NCI-H2029 treated with DMSO at 0.1 percent for 48 hours (cell line): ENCODE measurements at regions not wholly inside any gene's neighbourhood (a gene's known extent, or its start where the extent isn't known, plus 50 kb on each side); places are given as distances from the start of the nearest gene placed in this dataset.

Source experiments
- DNase-seq: peaks from one replicate; lab custom pipeline; 2025; lab: John Stamatoyannopoulos, UW

DNA sequence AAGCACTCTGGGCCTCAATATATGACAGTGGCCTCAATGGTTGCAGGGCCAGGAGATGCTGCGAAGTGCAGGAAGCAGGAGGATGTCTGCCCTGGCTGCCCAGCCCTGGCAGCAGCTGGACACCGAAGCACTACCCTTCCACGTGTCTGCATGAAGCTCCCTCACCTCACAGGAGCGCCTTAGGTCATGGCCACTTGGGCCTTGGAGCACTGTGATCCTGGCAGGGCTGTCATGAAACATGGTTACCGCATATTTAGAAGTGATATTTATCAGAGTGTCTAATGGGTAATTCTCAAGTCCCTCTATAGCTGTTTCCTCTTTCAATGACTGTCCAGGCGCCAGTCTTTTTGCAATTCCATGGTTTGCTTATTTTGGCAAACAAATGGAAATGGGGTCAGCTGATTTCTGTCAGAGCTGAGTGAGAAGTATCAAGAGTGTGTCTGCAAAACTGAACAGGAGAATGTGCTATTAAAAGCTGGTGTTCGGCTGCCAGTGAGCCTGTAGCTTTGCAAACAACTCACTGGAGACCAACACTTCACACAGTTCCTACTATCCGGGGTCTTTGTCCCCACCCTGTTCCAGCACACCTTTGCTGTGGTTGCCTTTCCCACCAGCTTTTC lies 285.9 kb downstream of the KIF4B start:
- peak; percentile 91 for DNase-seq

DNA sequence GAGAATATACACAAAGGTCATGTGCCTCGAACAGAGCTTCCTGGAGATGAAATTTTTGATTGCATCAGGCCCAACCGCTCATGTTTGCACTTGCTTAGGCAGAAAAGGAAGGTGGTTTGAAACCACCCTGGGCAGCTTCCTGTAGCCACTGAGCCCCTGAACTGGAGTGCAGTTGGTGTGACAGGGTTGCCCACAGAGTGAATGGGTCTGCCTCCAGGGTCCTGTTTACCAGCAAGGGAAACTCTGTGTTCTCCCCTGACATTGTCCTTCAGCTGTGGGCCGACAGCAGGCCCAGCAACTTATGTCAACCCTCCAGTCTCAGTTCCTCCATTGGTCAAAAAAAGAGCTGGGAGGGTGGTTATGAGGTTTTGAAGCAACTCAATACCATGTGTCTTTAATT lies 289.6 kb downstream of the KIF4B start:
- no peak for DNase-seq

DNA sequence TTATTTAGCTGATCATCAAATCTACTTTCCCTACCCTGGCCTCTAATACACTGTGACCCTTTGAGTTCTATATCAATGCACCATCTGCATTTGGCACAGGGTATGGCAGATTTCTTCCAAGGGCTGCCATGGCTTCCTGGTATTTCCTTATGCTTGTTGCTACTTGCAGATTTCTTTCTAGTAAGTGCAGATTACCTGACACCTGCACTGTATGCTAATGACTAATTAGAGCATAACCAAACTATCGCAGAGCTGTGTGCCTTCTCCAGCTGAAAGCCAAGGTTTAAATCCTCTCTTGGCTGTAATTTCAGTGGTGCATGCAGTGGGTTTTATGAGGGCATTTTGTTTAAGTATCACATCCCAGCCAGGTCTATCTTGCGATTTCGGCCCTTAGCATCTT lies 293.7 kb downstream of the KIF4B start:
- no peak for DNase-seq

DNA sequence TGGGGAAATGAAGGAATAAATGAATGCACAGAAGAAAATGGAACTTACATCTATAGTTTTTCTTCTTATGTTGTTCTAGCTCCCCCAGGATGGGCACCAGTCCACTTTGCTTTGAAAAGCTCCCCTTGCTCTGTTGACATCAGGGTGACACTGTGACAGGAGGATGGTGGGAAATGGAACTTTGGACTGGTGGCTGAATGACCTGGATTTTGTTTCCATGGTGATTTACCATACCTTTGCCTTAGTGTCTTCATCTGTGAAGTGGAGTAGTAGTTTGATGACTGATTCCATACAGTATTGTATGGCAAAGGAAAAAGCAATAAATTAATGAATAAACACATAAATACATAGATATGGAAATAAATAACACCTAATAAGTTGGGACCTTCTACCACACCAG lies 294.7 kb downstream of the KIF4B start:
- DNase-seq = no peak

DNA sequence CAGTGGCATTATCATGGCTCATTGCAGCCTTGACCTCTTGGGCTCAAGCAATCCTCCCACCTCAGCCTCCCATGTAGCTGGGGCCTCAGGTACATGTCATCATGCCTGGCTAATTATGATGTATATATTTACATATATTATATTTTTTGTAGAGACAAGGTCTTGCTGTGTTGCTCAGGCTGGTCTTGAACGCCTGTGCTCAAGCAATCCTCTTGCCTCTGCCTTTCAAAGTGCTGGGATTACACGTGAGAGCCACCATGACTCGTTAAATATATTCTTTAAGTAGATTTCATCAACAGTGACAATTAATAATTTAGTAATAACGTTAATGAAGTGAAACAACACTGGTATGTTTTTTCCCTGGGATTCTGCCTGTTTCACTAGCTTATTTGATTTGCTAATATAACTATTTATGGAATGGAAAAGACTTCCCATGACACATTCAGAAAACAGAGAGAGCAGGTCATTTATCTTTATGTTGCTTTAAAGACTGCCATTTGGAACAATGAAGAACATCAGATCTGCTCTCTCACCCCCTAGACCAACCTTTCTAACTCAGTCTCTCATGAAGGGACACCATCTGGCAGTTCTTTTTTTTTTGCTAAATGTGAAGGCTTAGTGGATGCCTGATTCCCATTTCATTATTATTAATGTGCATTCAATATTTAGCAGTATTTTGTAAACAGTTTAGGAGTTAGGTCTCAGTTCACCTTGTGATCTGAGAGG lies 295.6 kb downstream of the KIF4B start:
- no peak for DNase-seq

DNA sequence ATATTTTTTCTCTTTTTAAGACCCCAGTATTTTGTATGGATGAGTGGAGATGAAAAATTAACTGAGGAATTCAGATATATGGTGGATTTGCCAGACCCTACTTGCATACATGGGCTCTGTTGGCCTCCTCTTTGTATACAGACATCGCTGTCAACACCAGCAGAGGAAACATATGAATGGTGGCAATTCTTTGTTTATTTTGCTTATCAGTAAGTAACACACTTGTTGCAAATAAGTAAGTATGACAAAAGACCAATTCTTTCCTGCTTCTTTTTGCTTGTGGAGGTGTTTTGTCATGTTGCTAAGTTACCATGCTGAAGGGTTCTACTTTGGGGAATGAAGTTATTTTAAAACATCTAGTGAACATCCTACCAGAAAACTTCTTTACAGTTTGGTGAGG lies 298.2 kb downstream of the KIF4B start:
- DNase-seq = no peak

DNA sequence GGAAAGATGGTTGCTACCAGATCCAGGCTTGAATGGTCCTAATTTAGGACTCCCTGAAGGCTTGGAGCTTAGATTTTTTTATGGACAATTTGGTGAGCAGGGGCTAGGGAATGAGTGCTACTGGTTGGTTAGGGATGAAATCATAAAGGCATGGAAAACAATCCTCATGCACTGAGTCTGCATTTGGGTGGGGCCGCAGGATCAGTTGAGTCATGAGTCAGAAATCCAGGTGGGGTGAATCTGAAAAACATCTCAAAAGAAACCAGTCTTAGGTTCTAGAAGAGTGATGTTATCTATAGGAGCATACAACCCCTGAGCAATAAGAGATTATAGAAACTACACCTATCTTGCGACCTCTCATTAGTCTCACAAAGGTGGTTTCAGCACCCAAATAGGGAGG lies 300.0 kb downstream of the KIF4B start:
- no peak for DNase-seq

DNA sequence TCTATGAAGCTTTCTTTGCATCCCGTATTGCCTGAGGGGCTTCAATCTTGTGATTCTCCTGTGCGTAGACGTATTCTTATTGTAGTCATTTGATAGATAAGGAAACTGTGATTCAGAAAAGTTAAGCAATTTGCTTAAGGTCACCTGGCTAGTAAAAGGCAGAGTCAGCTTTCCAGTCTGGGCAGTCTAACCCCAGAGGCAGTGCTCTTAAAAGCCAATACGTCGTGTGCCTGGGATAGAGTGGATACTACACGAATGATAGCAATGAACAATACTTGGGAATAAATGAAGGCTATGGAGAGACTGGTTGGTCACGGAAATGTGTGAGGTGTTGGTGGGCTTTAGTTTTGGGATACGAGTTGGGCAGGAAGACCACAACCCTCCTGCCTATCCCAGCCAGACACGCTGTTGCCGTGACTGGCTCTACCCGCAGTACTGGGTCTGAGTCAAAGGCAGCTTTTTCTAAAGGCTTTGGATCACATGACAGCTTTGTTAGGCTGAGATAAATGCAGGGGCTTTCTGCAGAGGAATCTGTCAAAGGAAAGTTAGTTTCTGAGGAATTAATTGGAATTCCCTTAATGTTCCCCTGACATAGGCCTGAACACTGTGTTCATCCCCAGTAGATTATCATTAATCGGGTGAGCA lies 302.6 kb downstream of the KIF4B start:
- DNase-seq = no peak

DNA sequence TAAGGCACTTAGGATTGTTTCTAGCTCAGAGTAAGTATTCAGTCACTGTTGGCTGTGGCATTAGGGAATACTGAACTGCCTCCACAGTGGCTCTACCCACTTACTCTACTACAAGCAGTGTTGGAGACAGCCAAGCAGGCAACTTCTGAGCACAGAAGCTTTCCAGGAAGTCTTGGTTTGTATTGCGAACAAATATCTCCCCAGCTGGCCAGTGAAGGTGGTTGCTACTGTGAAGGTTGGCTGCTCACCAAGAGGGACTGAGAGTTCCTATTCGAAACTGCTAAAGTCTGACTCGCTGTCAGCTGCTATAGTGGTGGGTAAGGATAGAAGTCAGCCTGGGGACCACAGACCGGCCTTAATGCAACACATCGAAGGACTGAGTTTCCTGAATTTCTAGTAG lies 319.1 kb downstream of the KIF4B start:
- no peak for DNase-seq

DNA sequence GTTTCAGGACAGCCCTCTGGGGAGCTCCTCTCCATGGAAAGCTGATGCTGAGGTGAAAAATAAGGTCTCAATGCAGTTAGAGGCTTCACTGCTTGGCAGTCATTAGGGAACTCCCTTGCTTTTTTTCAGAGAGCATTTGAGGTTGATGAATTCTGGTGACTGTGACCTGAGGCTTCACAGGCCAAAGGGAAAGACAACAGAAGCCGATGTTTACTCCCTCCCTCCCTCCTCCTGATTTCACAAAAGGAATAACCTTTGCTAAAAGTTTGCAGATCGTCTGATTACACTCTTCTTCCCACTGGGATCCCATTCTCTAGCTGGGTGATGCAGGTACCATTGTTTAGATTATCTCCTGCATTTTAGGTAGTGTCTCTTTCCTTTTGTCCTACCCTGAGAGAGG lies 329.4 kb downstream of the KIF4B start:
- DNase-seq = no peak

DNA sequence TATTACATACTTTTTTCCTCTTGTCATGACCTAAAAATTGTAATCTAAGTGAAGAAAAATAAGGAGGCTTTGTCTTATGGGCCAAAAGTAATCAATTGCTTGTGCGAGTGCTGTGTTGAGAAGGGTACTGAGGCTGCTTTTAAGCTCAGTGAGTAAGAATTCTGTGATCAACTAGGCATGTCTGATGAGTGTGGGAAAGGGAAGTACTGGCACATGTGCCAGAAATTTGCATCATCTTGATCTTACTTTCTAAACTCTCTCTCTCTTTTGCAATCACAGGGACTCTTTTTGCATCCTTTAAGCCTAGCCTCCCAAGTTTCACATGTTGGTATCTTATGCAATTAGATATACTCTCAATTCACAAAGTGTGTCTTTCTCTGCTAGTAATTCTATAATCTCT lies 329.9 kb downstream of the KIF4B start:
- no peak for DNase-seq

DNA sequence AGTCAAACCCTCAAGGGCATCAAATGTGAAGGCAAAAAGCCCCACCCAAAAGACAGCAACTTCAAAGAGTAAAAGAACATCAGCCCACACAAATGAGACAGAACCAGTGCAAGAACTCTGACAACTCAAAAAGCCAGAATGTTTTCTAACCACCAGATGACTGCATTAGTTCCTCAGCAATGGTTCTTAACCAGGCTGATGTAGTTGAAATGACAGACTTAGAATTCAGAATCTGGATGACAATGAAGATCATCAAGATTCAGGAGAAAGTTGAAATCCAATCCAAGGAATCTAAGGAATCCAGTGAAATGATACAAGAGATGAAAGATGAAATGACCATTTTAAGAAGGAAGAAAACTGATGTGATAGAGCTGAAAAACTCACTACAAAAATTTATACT lies 339.7 kb downstream of the KIF4B start:
- DNase-seq = no peak

DNA sequence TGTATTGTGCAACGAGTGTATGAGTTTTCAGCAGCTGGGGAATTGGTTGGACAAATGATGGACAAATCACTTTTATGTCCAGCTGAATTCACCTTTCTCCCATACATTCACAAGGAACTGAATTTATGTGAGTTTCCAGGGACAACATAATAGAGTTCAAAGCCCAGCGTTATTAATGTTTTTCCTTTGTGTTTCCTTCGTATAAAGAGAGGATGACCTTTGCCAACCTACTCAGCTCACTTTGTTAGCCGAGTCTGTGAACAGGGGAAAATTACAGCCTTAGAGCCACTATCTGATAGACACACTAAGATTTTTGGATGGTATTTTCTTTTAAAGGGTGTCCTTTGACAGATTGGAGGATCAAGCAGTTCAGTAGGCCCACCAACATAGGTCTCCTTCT lies 352.5 kb downstream of the KIF4B start:
- DNase-seq = no peak

DNA sequence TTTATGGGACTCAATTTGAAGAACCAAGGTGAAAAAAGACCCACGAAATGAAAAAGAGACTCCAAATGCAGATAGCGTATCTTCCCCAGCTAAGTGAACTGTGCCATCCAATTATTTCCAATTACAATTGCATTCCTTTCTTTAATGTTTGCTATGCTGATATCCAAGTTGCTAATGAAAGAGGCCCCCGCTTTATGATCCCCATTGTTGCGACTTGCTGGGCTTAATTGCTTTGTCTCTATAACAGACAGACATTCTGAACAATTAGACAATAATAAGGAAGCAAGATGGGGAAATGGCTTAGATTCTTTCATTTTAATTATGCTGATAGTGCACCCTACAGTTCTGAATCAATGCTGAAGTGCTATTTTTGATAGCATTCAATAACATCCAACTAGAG lies 354.3 kb downstream of the KIF4B start:
- no peak for DNase-seq

DNA sequence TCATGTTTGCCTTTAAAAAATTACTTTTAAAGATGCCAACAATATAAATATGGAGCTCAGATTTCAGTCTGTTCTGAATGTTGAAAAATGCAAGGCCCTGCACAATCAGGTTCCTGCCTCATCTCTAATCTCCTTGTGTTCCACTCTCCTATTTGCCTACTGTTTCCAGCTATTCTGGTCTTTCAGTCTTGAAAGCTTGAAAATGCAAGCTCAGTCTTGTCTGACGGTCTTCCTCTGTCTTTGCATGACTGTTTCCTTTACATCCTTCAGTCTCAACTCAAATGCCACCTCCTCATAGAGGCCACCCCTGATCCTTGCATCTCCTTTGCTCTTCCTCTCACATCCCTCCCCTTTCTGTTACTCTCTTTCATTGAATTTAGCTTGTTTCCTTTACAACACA lies 354.9 kb downstream of the KIF4B start:
- DNase-seq = no peak

DNA sequence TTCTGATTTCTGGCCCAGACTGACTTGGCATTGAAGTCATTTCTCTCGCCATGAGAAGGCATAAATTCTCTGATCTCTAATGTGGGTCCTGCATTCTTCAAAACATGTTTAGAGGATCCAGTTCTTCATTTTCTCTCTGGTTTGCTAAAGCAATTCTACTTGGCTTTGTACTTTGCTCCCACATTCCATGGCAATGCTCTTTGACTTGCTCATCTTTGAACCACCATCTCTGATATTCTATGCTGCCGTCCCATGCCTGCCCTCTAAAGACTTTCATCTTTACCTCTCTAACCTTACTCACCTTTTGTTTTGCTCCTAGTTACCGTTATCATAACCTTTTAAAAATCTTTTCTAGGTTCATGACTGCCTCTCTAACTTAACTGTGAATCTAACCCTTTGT lies 366.9 kb downstream of the KIF4B start:
- no peak for DNase-seq

DNA sequence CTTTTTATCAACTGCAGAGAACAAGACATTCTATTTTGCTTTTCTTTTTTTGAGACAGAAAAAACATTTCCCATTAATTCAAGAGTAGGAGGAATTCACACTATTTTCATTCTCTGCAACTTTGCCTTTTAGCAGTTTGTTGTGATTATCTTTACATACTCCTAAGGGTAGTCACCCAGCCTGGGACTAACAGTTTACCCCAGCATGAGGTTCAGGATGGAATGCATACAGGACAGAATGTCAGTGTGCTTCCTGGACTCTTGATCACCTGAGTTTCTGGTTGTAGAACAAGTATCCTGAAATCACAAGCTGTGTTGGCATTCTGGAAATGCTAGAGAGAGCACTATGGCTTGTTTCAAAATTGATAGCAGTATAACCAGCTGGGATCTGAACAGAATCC lies 368.1 kb downstream of the KIF4B start:
- no peak for DNase-seq

DNA sequence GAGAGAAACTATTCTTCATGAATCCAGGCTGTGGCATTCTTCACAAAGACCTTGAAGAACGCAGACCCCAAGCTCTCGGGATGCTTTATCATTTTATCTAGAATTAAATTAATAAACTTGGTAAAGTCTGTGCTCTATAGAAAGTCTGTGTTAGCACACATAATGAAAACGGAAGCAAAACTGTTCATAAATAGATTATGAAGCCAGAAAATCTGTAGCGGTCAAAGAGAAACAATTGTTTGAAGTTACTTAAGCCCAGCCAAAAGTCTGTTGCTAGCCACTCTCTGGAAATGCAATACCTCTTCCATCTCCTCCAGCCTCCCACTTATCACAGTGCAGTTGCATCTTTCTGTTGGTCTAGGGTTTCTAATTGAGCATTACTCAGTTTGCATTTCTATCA lies 375.9 kb downstream of the KIF4B start:
- DNase-seq = no peak

DNA sequence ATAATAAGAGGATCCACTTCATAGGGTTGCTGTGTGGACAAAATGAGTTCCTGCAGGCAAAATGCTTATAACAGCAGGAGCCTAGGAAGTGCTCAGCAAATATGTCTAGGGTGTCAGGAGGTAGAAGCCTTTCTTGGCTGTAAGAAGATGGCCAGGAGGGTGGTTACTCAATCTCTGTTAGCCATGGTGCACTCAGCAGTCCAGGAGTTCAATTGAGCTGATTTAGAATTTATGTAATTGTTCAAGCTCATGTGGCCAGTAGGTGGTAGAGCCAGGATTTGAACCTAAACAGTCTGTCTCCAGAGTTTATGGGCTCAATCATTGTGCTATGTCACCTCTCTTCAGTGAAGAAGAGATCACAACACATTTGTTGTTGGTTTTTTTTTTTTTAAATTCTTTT lies 381.2 kb downstream of the KIF4B start:
- DNase-seq = peak; percentile 67

DNA sequence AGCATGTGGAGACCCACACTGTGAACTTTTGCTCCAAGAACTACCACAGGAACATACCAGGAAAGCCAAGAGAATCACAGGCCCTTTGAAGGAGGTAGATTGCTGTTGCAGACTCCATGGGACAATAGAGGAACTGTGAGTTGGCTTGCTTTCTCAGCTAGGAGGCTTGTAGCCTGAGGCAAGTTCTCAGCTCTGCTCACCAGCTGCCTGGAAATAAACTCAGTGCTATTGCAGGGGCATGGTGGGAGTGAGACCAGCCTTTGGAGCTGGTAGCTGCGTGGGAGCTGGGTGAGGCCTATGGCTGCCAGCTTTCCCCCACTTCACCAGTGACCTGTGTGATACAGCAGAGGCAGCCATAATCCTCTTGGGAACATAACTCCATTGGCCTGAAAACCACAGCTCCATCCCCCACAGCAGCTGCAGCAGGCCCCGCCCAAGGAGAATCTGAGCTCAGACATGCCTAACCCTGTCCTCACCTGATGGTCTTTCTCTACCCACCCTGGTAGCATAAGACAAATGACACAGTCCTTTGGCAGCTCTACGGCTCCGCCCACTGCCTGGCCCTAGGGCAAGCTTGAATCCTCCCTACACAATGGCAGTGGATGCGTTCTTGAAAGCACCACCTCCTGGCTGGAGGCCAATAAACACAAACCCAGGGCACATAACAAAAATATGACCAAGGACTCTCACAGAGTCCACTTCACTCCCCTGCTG lies 389.5 kb downstream of the KIF4B start:
- DNase-seq = peak; percentile 95

DNA sequence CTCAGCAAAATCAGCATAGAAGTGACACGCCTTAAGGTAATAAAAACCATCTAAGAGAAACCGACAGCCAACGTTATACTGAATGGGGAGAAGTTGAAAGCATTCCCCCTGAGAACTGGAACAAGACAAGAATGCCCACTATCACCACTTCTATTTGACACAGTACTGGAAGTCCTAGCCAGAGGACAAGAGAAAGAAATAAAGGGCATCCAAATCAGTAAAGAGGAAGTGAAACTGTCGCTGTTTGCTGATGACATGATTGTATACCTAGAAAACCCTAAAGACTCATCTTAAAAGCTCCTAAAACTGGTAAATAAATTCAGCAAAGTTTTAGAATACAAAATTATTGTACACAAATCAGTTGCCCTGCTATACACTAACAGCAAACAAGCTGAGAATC lies 393.3 kb downstream of the KIF4B start:
- no peak for DNase-seq

DNA sequence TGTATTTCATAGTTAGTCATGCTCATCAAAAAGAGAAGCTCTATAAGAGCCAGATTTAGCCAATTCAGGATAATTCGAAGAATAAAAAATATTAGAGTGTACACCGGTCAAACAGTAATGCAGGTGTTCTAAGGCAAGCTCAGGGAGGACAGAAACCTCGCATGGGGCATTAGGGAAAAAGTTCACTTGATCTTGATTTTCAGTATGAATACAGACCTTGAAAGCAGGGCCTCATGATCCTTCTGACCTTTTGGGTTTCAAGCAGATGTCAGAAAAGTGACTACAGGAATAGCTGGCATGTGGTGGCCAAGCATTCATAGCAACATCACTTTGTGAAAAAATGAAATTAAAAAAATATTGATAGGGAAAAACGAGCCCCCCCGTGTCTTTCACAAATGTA lies 394.9 kb downstream of the KIF4B start:
- no peak for DNase-seq

DNA sequence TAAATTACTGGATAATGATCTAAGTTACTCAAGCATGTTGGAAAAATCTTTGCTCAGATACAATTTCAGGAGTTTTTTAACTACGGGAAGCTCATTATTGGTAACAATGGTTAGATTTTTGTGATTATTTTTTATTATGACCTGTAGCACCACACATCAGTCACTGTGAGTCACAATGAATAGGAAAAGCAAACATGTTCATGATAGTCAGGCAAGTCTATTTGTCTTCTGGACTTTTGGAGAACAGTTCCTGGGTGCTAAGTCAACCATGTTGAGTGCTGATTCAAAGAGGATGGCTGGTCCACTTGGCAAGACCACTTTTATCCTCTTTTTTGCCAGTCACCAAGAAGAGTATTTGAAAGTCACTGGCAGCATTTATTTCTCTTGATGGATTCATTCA lies 403.2 kb downstream of the KIF4B start:
- no peak for DNase-seq
